Kidney capillary endothelial cell (primary cell): ENCODE measurements at regions not wholly inside any gene's neighbourhood (a gene's known extent, or its start where the extent isn't known, plus 50 kb on each side); places are given as distances from the start of the nearest gene placed in this dataset.
A peak's percentile ranks its signal among the peaks of the same experiment; 100 is the strongest.

Source experiments
- DNase-seq: peaks from one replicate; pipeline ENCODE4 v3.0.0-alpha.2; 2018; ENCODE audit warnings: low spot score

DNA sequence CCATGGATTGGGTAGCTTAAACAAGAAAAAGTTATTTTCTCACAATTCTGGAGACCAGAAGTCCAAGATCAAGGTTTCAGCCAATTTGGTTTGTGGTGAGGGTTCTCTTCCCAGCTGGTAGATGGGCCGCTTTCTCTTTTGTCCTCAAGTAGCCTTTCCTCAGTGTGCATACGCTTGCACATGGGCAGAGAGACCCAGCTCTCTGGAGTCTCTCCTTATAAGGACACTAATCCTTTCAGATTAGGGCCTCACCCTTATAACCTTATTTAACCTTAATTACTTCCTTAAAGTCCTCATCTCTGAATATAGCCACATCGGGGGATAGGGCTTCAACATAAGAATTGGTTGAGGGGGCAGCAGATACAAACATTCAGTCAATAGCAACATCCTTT is 68.4 kb upstream of the NLK start:
- no peak for DNase-seq

- DNase-seq: no peak
Observed at GRCh38 chr17:27974531-27975145, 67.8 kb upstream of the NLK start.

GRCh38 chr17:27975146-27976011 is 67.1 kb upstream of the NLK start:
- no peak for DNase-seq

DNA sequence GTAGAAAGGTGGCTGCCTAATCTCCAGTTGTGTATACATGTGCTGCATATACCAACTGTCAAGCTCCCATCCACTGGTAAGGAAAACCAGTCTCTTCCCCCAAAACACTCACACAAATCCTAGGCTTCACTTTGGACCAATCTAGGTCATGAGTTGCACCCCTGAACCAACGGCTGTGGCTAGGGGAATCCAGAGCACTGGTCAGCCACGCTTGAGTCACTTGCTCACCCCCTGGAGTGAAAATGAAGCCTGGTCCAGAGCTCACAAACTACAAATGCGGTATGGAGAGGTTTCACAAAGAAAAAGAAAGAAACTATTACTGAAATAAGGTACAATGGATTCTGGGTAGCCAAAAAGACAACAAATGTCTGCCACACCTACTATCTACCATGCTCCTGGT is 66.1 kb upstream of the NLK start:
- no peak for DNase-seq

GRCh38 chr17:27977751-27978688 is 64.5 kb upstream of the NLK start:
- DNase-seq: no peak

GRCh38 chr17:27978689-27979175 is 63.7 kb upstream of the NLK start:
- DNase-seq: no peak

DNA sequence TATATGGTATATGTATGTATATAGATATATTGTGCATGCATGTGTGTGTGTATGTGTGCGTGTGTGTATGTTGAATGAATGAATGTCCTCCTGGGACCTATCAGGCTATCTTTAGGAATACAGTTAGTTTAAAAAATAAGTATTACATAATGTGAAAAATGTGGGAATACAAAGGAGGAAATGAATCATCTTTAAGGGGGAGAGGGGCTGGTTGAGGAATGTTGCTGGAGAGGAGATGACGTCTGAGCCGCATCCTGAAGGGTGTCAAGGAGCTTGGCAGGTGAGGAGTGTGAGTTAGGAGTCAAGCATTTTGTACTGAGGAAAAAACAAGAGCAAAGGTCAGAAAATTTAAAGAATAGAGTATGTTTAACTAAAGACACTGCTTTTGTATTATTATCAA is 62.4 kb upstream of the NLK start:
- peak; percentile 99 for DNase-seq

DNA sequence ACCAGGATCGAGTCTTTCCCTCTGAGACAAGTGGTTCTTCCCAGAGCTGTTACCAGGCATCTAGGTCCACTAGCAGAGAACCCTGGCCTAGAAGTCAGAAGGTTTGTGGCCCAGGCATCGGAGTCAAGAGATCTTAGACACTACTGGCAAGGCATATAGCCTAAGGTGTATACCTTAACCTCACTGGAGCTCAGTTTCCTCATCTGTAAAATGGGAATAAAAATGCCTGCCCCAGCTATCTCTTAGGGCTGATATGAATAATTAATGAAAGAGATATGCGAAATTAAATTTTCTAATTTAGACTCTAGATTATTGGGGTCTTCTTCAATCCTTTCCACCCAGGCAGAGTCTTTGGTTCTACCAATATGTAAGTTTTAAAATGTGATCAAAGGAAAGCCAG is 60.5 kb upstream of the NLK start:
- no peak for DNase-seq

DNA sequence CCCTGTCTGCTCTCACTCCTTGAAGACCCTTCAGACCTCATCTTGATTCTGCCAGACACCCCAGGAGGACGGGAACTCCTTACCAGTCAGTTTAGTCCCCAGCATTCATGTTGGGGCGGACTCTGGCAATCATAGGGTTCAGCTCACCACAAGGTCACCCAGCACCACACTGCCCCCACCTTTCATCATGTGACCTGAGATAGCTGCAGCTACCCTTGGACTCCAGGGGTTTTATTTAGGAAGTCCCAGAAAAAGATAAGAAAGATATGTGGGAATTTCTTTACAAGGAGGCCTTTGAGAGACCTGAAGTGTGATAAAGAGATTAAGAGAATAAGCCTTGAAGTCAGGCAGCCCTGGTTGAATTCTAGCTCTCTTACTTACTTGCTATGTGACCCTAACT is 59.8 kb upstream of the NLK start:
- DNase-seq: no peak

GRCh38 chr17:27983853-27984252 is 58.6 kb upstream of the NLK start:
- no peak for DNase-seq

DNA sequence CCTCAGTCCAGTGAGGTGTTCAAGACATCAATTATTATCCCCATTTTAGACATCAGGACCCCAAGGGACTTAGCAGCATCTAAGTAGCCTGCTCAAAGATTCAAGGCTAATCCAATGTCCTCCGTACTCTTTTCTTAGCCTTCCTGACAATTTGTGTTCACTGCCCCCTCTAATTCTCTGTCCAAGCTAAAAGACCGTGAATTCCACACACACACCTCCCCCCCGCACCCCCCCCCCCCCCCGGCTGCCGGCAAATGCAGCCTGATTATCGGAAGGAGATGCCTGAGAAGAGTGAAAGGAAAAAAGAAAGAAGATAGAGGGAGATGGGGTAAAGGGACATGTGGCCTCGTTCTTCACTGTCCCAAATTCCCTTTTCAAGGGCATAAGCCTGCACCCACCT is 58.1 kb upstream of the NLK start:
- no peak for DNase-seq

DNA sequence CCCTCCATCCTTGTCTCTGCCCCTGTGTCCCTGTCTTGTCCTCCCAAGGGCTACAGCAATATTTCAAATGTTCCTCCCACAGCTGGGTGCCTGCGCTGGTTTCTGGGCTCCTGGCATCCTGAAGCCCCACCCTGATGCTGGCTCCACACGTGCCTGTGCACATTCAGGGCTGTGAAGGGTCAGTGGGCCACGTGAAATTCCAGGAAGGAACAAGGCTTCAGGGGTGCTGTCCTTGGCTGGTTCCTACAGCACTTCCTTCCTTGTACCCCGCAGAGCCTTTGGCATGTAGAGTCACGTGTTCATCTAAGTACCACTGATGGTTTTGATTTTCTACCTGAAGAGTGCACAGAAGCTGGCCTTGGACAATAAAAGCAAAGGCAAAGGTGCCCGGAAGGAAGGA is 57.7 kb upstream of the NLK start:
- DNase-seq: peak; percentile 52

GRCh38 chr17:27985306-27985705 is 57.2 kb upstream of the NLK start:
- peak; percentile 61 for DNase-seq

DNA sequence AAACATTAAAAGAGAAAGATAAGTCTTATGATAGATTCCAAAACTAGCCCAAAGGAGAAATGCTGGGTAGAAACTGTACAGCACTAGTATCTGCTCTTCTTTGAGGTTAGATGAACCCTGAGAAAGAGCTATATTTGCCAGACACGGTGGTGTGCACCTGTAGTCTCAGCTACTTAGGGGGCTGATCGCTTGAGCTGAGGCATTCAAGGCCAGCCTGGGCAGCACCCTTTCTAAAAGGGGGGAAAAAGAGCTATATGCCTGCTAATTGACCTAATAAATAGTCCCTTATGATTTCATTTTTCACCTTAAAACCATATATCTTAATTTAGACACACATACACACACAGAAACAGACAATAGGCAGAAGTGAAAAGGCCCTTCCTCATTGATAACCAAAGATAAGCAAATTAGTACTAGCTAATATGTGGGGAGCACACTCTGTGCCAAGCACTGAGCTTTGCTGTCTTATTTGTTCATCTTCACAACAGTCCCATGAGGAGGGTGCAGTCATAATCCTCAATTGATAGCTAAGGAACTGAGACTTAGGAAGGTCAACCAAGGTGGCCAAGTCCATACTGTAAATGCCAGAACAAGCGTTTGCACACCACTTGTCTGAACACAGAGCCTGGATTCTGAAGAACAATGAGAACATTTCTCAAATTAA is 56.6 kb upstream of the NLK start:
- DNase-seq: no peak

GRCh38 chr17:27986805-27987684 is 55.4 kb upstream of the NLK start:
- DNase-seq: peak; percentile 60

DNA sequence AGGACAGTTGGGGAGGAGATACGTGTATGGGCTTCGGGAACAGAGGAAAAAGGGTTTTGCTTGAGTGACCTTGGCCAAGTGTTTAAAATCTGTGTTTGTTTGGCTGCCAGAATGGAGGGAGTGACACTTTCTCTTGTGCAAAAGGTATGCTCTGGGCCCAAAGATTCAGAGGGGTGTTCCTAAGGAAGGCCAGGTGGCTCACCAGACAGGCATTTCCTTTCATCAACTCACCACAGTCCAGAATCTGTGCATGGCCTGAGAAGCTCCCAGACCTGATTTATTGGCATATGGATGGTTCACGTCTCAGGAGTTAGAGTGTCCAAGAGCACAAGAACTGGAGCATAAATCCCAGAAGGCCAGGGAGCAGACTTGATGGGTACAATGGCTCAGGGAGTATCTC is 53.4 kb upstream of the NLK start:
- no peak for DNase-seq

GRCh38 chr17:27990100-27990499 is 52.4 kb upstream of the NLK start:
- DNase-seq: no peak

DNA sequence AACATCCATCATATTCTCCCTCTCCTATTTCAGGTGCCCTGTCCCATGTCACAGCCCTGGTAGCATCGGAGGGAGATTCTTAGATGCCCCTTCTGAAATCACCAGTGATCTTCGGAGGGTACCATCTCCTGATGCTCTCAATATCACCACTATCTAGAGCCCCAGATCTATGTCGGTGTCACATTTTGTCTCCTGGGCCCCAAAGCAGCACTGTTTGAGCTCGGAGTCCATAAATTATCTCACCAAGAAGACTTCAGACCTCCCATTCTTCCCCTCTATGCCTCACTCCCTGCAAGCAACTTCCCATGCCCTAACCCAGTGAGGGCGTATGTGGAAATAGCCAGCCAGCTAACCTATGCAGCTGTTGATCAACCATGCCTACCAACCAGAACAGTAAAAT is 51.5 kb upstream of the NLK start:
- DNase-seq: no peak

GRCh38 chr17:27991462-27991993 is 50.9 kb upstream of the NLK start:
- DNase-seq: no peak
